NT2/D1 (cell line): ENCODE measurements at regions not wholly inside any gene's neighbourhood (a gene's known extent, or its start where the extent isn't known, plus 50 kb on each side); places are given as distances from the start of the nearest gene placed in this dataset.

Source experiments
- YY1 ChIP-seq: IDR thresholded peaks from 2 replicates; pipeline ENCODE4 v1.6.1; 2011; ENCODE audit not compliant: insufficient read length, insufficient read depth
- ZNF274 ChIP-seq: IDR thresholded peaks from 2 replicates; pipeline ENCODE4 v1.6.1; 2011; ENCODE audit warnings: mild to moderate bottlenecking, low read depth, low read length

GRCh38 chr16:24634919-24635318, 94.5 kb upstream of the TNRC6A start:
- TF ChIP-seq YY1 (no peak), ZNF274 (no peak)
